ENCODE measurements at regions not wholly inside any gene's neighbourhood (a gene's known extent, or its start where the extent isn't known, plus 50 kb on each side); places are given as distances from the start of the nearest gene placed in this dataset.
A peak's percentile ranks its signal among the peaks of the same experiment; 100 is the strongest.

GRCh38 chr6:77073410-77073760 is 389.9 kb downstream of the HTR1B start:
- no peaks in the 10 kb centered on the region for H3K9me3 ChIP-seq (ENCODE audit: severe bottlenecking)
- DNase-seq (ENCODE audit: low spot score) (no peak), ATAC-seq (ENCODE audit: low read depth) (no peak)
- no peak overlapping the region for H3K27ac ChIP-seq (ENCODE audit: poor library complexity, severe bottlenecking)
- no peak overlapping the region for H3K4me3 ChIP-seq (ENCODE audit: severe bottlenecking)
- H3K36me3 ChIP-seq (ENCODE audit: low read depth) = no peaks in the 10 kb centered on the region
- TF ChIP-seq, protein P1, sequence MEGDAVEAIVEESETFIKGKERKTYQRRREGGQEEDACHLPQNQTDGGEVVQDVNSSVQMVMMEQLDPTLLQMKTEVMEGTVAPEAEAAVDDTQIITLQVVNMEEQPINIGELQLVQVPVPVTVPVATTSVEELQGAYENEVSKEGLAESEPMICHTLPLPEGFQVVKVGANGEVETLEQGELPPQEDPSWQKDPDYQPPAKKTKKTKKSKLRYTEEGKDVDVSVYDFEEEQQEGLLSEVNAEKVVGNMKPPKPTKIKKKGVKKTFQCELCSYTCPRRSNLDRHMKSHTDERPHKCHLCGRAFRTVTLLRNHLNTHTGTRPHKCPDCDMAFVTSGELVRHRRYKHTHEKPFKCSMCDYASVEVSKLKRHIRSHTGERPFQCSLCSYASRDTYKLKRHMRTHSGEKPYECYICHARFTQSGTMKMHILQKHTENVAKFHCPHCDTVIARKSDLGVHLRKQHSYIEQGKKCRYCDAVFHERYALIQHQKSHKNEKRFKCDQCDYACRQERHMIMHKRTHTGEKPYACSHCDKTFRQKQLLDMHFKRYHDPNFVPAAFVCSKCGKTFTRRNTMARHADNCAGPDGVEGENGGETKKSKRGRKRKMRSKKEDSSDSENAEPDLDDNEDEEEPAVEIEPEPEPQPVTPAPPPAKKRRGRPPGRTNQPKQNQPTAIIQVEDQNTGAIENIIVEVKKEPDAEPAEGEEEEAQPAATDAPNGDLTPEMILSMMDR (IDR thresholded peaks at IDR 0.05; ENCODE audit: poor library complexity, severe bottlenecking) = no peak
- H3K4me1 ChIP-seq (ENCODE audit: insufficient read depth, poor library complexity, severe bottlenecking) = no peaks in the 10 kb centered on the region
- no peaks in the 10 kb centered on the region for H3K27me3 ChIP-seq (ENCODE audit: insufficient read depth, poor library complexity, severe bottlenecking)

DNA sequence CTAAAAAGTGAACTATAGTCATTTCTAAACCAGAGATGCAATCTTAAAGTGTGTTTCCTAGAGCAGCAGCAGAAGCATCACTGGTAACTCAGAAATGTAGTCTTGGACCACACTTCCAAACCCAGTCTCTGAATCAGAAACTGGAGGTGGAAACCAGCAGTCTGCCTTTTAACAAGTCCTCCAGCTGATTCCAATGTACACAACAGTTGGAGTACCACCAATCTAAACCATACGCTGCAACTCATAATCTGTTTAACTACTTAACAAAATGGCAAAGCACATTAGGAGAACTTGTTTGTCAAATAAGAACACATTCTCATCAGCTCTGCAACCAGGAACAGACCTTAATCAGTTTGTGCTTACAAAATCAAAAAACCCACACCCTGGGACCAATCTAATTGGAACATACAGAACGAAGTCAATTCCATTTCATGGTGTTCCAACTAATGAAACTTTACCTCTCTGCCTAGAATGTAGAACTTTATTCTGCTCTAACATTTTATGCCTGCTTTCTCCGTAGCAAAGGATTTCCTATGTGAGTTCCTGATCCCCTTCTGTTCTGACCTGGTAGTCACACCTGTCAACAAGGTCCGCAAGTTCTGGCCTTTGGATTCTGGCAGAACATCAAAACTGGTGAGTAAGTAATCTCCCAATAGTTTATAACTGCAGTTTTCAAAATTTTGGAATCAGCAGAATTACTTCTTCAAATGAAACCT is 390.4 kb downstream of the HTR1B start:
- Histone ChIP-seq H3K27ac (ENCODE audit: poor library complexity, severe bottlenecking) (no peak overlapping the region), H3K36me3 (ENCODE audit: low read depth) (no peaks in the 10 kb centered on the region), H3K4me1 (ENCODE audit: insufficient read depth, poor library complexity, severe bottlenecking) (no peaks in the 10 kb centered on the region), H3K4me3 (ENCODE audit: severe bottlenecking) (no peak overlapping the region), H3K9me3 (ENCODE audit: severe bottlenecking) (no peaks in the 10 kb centered on the region), H3K27me3 (ENCODE audit: insufficient read depth, poor library complexity, severe bottlenecking) (no peaks in the 10 kb centered on the region)
- DNase-seq (ENCODE audit: low spot score) (no peak), ATAC-seq (ENCODE audit: low read depth) (no peak)
- TF ChIP-seq, protein P1 (IDR thresholded peaks at IDR 0.05; ENCODE audit: poor library complexity, severe bottlenecking) = no peak

- DNase-seq (ENCODE audit: low spot score) (no peak), ATAC-seq (ENCODE audit: low read depth) (no peak)
- Histone ChIP-seq H3K27me3 (ENCODE audit: insufficient read depth, poor library complexity, severe bottlenecking) (no peaks in the 10 kb centered on the region), H3K4me1 (ENCODE audit: insufficient read depth, poor library complexity, severe bottlenecking) (no peaks in the 10 kb centered on the region), H3K36me3 (ENCODE audit: low read depth) (no peaks in the 10 kb centered on the region), H3K9me3 (ENCODE audit: severe bottlenecking) (no peaks in the 10 kb centered on the region), H3K27ac (ENCODE audit: poor library complexity, severe bottlenecking) (no peak overlapping the region), H3K4me3 (ENCODE audit: severe bottlenecking) (no peak overlapping the region)
- TF ChIP-seq, protein P1 (IDR thresholded peaks at IDR 0.05; ENCODE audit: poor library complexity, severe bottlenecking) = no peak
These were observed 399.8 kb downstream of the HTR1B start for GRCh38 chr6:77063494-77063893.

DNA sequence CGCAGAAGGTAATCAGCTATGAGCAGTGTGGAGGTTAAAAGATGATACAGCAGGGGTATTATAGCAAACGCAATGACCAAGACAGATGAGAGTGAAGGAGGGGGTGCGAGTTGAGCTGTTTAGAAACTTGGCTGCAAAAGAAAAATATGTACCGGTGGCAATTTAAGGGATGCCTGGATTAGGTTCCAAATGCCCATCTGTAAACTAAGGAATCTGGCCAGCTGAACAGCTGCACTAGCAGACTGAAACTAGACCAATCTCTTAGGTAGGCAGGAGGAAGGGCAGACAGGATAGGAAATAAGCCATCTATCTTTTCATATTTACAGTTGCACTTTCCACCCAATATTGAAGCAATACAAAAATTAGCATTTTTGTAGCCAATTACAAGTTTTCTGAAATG is 407.6 kb downstream of the HTR1B start:
- no peaks in the 10 kb centered on the region for H3K4me1 ChIP-seq (ENCODE audit: insufficient read depth, poor library complexity, severe bottlenecking)
- no peaks in the 10 kb centered on the region for H3K9me3 ChIP-seq (ENCODE audit: severe bottlenecking)
- H3K27me3 ChIP-seq (ENCODE audit: insufficient read depth, poor library complexity, severe bottlenecking) = no peaks in the 10 kb centered on the region
- no peak overlapping the region for H3K27ac ChIP-seq (ENCODE audit: poor library complexity, severe bottlenecking)
- no peaks in the 10 kb centered on the region for H3K36me3 ChIP-seq (ENCODE audit: low read depth)
- no peak for ATAC-seq (ENCODE audit: low read depth)
- no peak overlapping the region for H3K4me3 ChIP-seq (ENCODE audit: severe bottlenecking)
- TF ChIP-seq, protein P1 (IDR thresholded peaks at IDR 0.05; ENCODE audit: poor library complexity, severe bottlenecking) = no peak
- no peak for DNase-seq (ENCODE audit: low spot score)

DNA sequence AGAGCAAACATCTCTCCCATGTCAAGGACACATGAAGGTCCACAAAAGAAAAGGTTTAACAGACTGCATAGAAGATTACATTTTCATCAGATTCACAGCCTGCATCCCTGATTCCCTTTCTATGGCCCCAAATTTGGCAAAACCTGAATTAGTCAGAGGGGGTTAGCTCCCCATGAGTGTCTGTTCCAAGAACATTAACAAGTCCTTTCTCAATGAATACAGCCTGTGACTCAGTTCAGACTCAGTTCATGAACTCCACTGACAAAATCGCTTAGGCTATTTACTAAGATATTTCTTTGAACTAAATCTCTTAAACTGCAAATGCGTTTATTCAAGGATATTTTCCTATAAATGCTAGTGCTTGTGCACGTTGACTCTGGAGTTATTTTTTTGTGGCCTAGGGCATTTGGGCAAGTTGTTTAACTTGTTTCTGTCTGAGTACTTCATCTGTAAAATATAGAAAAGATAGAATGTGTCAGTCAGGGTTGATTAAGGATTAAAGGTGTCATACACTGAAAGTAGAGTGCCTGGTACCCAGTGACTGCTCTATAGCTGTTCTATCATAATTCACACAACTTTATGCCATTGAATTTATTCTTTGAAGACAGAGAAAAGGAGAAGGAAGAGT is 422.6 kb downstream of the HTR1B start:
- H3K4me1 ChIP-seq (ENCODE audit: insufficient read depth, poor library complexity, severe bottlenecking) = no peaks in the 10 kb centered on the region
- DNase-seq (ENCODE audit: low spot score) = no peak

More for the DNA sequence above, 422.6 kb downstream of the HTR1B start:
- TF ChIP-seq, protein P1 (IDR thresholded peaks at IDR 0.05; ENCODE audit: poor library complexity, severe bottlenecking) = no peak
- no peaks in the 10 kb centered on the region for H3K27me3 ChIP-seq (ENCODE audit: insufficient read depth, poor library complexity, severe bottlenecking)
- peak; percentile 29; the same call in 1 of the 3 replicates for ATAC-seq (ENCODE audit: low read depth)
- H3K9me3 ChIP-seq (ENCODE audit: severe bottlenecking) = no peaks in the 10 kb centered on the region
- no peaks in the 10 kb centered on the region for H3K36me3 ChIP-seq (ENCODE audit: low read depth)
- H3K27ac ChIP-seq (ENCODE audit: poor library complexity, severe bottlenecking) = no peak overlapping the region
- no peak overlapping the region for H3K4me3 ChIP-seq (ENCODE audit: severe bottlenecking)

Measured in RWPE2 (cell line).